CD14-positive monocyte (primary cell): ENCODE measurements at regions not wholly inside any gene's neighbourhood (a gene's known extent, or its start where the extent isn't known, plus 50 kb on each side); places are given as distances from the start of the nearest gene placed in this dataset.

ENCODE experiments used
- DNase-seq, 3 donors: peaks; one replicate each; pipeline ENCODE4 v3.0.0-alpha.2; 2011 to 2022
- H2AFZ ChIP-seq: 2 replicates; pipeline ENCODE4 v1.6.0; 2012; ENCODE audit warnings: mild to moderate bottlenecking, low read depth, low read length, inconsistent platforms; ENCODE audit not compliant: insufficient read depth, poor library complexity, severe bottlenecking
- H3K27ac ChIP-seq, 2 donors: 1 replicate in 1 of 2; 2 replicates in 1 of 2; pipeline ENCODE4 v1.5.1; 2012 to 2013; ENCODE audit warnings: low read length in 2 of 2, control low read depth in 1 of 2, inconsistent platforms in 1 of 2, low read depth in 1 of 2, mild to moderate bottlenecking in 1 of 2
- H3K27me3 ChIP-seq, 2 donors: one replicate each; pipeline versions ENCODE4 v1.6.0 to v1.6.1; 2011 to 2013; ENCODE audit warnings: low read length in 2 of 2; ENCODE audit not compliant: control insufficient read depth in 2 of 2, insufficient read depth in 2 of 2
- H3K36me3 ChIP-seq, 2 donors: replicated peaks in 1 of 2; 1 replicate in 1 of 2; 2 replicates in 1 of 2; pipeline versions ENCODE4 v1.5.1 to v1.6.1; 2012 to 2013; ENCODE audit warnings: low read length in 2 of 2, control low read depth in 1 of 2, inconsistent platforms in 1 of 2, mild to moderate bottlenecking in 1 of 2; ENCODE audit not compliant: insufficient read depth in 2 of 2, control insufficient read depth in 1 of 2
- H3K4me1 ChIP-seq, 2 donors: 1 replicate in 1 of 2; 2 replicates in 1 of 2; pipeline versions ENCODE4 v1.5.1 to v1.6.1; 2012 to 2013; ENCODE audit warnings: low read length in 2 of 2, control low read depth in 1 of 2, inconsistent platforms in 1 of 2, mild to moderate bottlenecking in 1 of 2, moderate library complexity in 1 of 2; ENCODE audit not compliant: insufficient read depth in 2 of 2, control insufficient read depth in 1 of 2
- H3K4me2 ChIP-seq: replicated peaks from 2 replicates; pipeline ENCODE3; 2012; ENCODE audit warnings: low read length, moderate library complexity, mild to moderate bottlenecking; ENCODE audit not compliant: poor library complexity, severe bottlenecking; ENCODE audit errors: extremely low read depth
- H3K4me3 ChIP-seq, 3 experiments: fragments of 200-600 bp in 1 of 3; sonication (generic) in 1 of 3; replicated peaks in 1 of 3; 1 replicate in 2 of 3; 2 replicates in 1 of 3; pipeline ENCODE4 v1.5.1; 2011 to 2013; ENCODE audit warnings: low read length in 3 of 3, mild to moderate bottlenecking in 3 of 3, control low read depth in 2 of 3, low read depth in 2 of 3, inconsistent platforms in 1 of 3, moderate library complexity in 1 of 3
- H3K79me2 ChIP-seq: 2 replicates; pipeline ENCODE4 v1.6.0; 2012; ENCODE audit warnings: mild to moderate bottlenecking, control low read depth, inconsistent platforms, low read length, moderate library complexity; ENCODE audit not compliant: insufficient read depth
- H3K9ac ChIP-seq: 2 replicates; pipeline ENCODE4 v1.6.0; 2017; ENCODE audit warnings: low read length, mild to moderate bottlenecking; ENCODE audit not compliant: insufficient read depth, poor library complexity, severe bottlenecking
- H3K9me3 ChIP-seq, 2 donors: replicated peaks in 1 of 2; 1 replicate in 1 of 2; 2 replicates in 1 of 2; pipeline versions ENCODE4 v1.5.1 to v1.6.1; 2012 to 2013; ENCODE audit warnings: low read length in 2 of 2, control low read depth in 1 of 2; ENCODE audit not compliant: control insufficient read depth in 1 of 2, insufficient read depth in 1 of 2
- H4K20me1 ChIP-seq: 2 replicates; pipeline ENCODE4 v1.6.0; 2012; ENCODE audit warnings: mild to moderate bottlenecking, low read length, control low read depth, moderate library complexity; ENCODE audit not compliant: insufficient read depth
- H3K27ac Mint-ChIP-seq, 7 donors: one replicate each; pipeline ENCODE4 v1.8.0; 2020; ENCODE audit warnings: mild to moderate bottlenecking in 7 of 7, mixed read lengths in 7 of 7, moderate library complexity in 6 of 7, inconsistent platforms in 2 of 7
- H3K27me3 Mint-ChIP-seq, 3 donors: one replicate each; pipeline ENCODE4 v1.8.0; 2021 to 2022; ENCODE audit warnings: low read depth in 3 of 3, mild to moderate bottlenecking in 3 of 3, mixed read lengths in 3 of 3, moderate library complexity in 3 of 3, inconsistent platforms in 1 of 3
- H3K36me3 Mint-ChIP-seq, 2 donors: one replicate each; pipeline ENCODE4 v1.8.0; 2020; ENCODE audit warnings: mixed read lengths in 2 of 2, inconsistent platforms in 1 of 2, mild to moderate bottlenecking in 1 of 2
- H3K4me1 Mint-ChIP-seq: one replicate; pipeline ENCODE4 v1.8.0; 2020; ENCODE audit warnings: mild to moderate bottlenecking, mixed read lengths
- H3K4me3 Mint-ChIP-seq, 2 donors: one replicate each; pipeline ENCODE4 v1.8.0; 2020; ENCODE audit warnings: mild to moderate bottlenecking in 2 of 2, mixed read lengths in 2 of 2, moderate library complexity in 1 of 2
- H3K9me3 Mint-ChIP-seq, 7 donors: one replicate each; pipeline ENCODE4 v1.8.0; 2020 to 2022; ENCODE audit warnings: mixed read lengths in 7 of 7, mild to moderate bottlenecking in 6 of 7, moderate library complexity in 6 of 7, inconsistent platforms in 2 of 7
- CTCF ChIP-seq: fragments of 200-600 bp; IDR thresholded peaks from one replicate; pipeline ENCODE4 v1.8.0; 2022; ENCODE audit warnings: antibody characterized with exemption, mild to moderate bottlenecking
- WGBS: methylation state at CpG from one replicate; pipeline ENCODE4 v1.1.5; 2013; ENCODE audit warnings: missing lambda C conversion rate; ENCODE audit not compliant: insufficient coverage; 5-methylcytosine and 5-hydroxymethylcytosine counted together
- intact Hi-C, 2 donors: fragments of 100-400 bp; cut with micrococcal nuclease; formaldehyde crosslinking; loops; one replicate each; pipeline versions ENCODE4 v1.15.0 to v1.15.1; 2023

GRCh38 chr5:33033516-33033915 is 322.4 kb downstream of the NPR3 start:
- Mint-ChIP-seq H3K4me1 (no peaks in the 10 kb centered on the region), H3K27me3 (no peaks in the 10 kb centered on the region), H3K4me3 (no peak overlapping the region), H3K36me3 (no peaks in the 10 kb centered on the region), H3K9me3 (peaks cover 0 to 8% (median 3%) of the 10 kb centered on the region in 7 donors), H3K27ac (no peak overlapping the region)
- Histone ChIP-seq H3K4me2 (no peak overlapping the region), H2AFZ (no peak overlapping the region), H3K27ac (no peak overlapping the region), H3K4me1 (no peaks in the 10 kb centered on the region), H4K20me1 (no peaks in the 10 kb centered on the region), H3K9ac (no peak overlapping the region), H3K9me3 (peaks cover 0 to 6% of the 10 kb centered on the region in 2 donors), H3K27me3 (no peaks in the 10 kb centered on the region), H3K36me3 (no peaks in the 10 kb centered on the region), H3K79me2 (no peaks in the 10 kb centered on the region), H3K4me3 (no peak overlapping the region)
- TF ChIP-seq CTCF, result no peak
- intact Hi-C loops, result no loop called here
- DNase-seq, result no peak
- 80% methylated on average over 1 of the region's 3 CpGs for WGBS

- Mint-ChIP-seq H3K27me3 (no peaks in the 10 kb centered on the region), H3K9me3 (peaks cover 0 to 8% (median 3%) of the 10 kb centered on the region in 7 donors), H3K27ac (no peak overlapping the region), H3K4me1 (no peaks in the 10 kb centered on the region), H3K4me3 (no peak overlapping the region), H3K36me3 (no peaks in the 10 kb centered on the region)
- no peaks in the 10 kb centered on the region for H3K4me1 ChIP-seq
- no peak for DNase-seq
- no peaks in the 10 kb centered on the region for H3K79me2 ChIP-seq
- no peak overlapping the region for H3K4me3 ChIP-seq
- H4K20me1 ChIP-seq, result no peaks in the 10 kb centered on the region
- no peak overlapping the region for H3K4me2 ChIP-seq
- H3K27ac ChIP-seq, result no peak overlapping the region
- H3K36me3 ChIP-seq, result no peaks in the 10 kb centered on the region
- TF ChIP-seq CTCF, result no peak
- peaks cover 0 to 6% of the 10 kb centered on the region in 2 donors for H3K9me3 ChIP-seq
- H3K9ac ChIP-seq, result no peak overlapping the region
- no CpG with 5 or more reads among the region's 1 CpG for WGBS
- no peaks in the 10 kb centered on the region for H3K27me3 ChIP-seq
- intact Hi-C loops, result no loop called here
- no peak overlapping the region for H2AFZ ChIP-seq
Observed at GRCh38 chr5:33034777-33035176, 323.7 kb downstream of the NPR3 start.
